Memory B cell (primary cell): ENCODE measurements at regions not wholly inside any gene's neighbourhood (a gene's known extent, or its start where the extent isn't known, plus 50 kb on each side); places are given as distances from the start of the nearest gene placed in this dataset.

Experiments
- ATAC-seq: fragments of 150-1000 bp; cut with Tn5 transposase; 2 replicates; pipeline ENCODE4 v1.10.0; 2021; ENCODE audit warnings: low read depth, mild to moderate bottlenecking, moderate library complexity
- DNase-seq, 2 donors: peaks; one replicate each; pipeline ENCODE4 v3.0.0; 2022; ENCODE audit warnings: low spot score in 2 of 2
- H3K27ac Mint-ChIP-seq: one replicate; pipeline ENCODE4 v1.8.0; 2022; ENCODE audit warnings: mild to moderate bottlenecking, moderate library complexity, mixed read lengths
- H3K27me3 Mint-ChIP-seq: one replicate; pipeline ENCODE4 v1.8.0; 2022; ENCODE audit warnings: mixed read lengths
- H3K36me3 Mint-ChIP-seq: one replicate; pipeline ENCODE4 v1.8.0; 2022; ENCODE audit warnings: mild to moderate bottlenecking, mixed read lengths
- H3K4me1 Mint-ChIP-seq: one replicate; pipeline ENCODE4 v1.8.0; 2022; ENCODE audit warnings: mixed read lengths
- H3K4me3 Mint-ChIP-seq: one replicate; pipeline ENCODE4 v1.8.0; 2022; ENCODE audit warnings: mild to moderate bottlenecking, moderate library complexity, mixed read lengths
- H3K9me3 Mint-ChIP-seq: one replicate; pipeline ENCODE4 v1.8.0; 2022; ENCODE audit warnings: mixed read lengths

GRCh38 chr15:61537337-61537736 is 308.2 kb upstream of the RORA start:
- Mint-ChIP-seq H3K4me3 (no peak overlapping the region), H3K27me3 (peaks cover 7% of the 10 kb centered on the region), H3K27ac (no peak overlapping the region), H3K9me3 (no peaks in the 10 kb centered on the region), H3K36me3 (no peaks in the 10 kb centered on the region), H3K4me1 (no peaks in the 10 kb centered on the region)
- ATAC-seq = no peak
- DNase-seq = no peak

- Mint-ChIP-seq H3K27me3 (peaks cover 7% of the 10 kb centered on the region), H3K9me3 (no peaks in the 10 kb centered on the region), H3K36me3 (no peaks in the 10 kb centered on the region), H3K27ac (no peak overlapping the region), H3K4me1 (no peaks in the 10 kb centered on the region), H3K4me3 (no peak overlapping the region)
- no peak for ATAC-seq
- DNase-seq = no peak
Measured at GRCh38 chr15:61534986-61535385, 305.9 kb upstream of the RORA start.

- H3K9me3 Mint-ChIP-seq = no peaks in the 10 kb centered on the region
- ATAC-seq (no peak), DNase-seq (no peak)
- no peak overlapping the region for H3K4me3 Mint-ChIP-seq
- no peak overlapping the region for H3K27ac Mint-ChIP-seq
- H3K4me1 Mint-ChIP-seq = peaks cover 7% of the 10 kb centered on the region
- H3K36me3 Mint-ChIP-seq = no peaks in the 10 kb centered on the region
- H3K27me3 Mint-ChIP-seq = peaks cover 3% of the 10 kb centered on the region
Measured at GRCh38 chr15:61530769-61531168, 301.7 kb upstream of the RORA start.

DNA sequence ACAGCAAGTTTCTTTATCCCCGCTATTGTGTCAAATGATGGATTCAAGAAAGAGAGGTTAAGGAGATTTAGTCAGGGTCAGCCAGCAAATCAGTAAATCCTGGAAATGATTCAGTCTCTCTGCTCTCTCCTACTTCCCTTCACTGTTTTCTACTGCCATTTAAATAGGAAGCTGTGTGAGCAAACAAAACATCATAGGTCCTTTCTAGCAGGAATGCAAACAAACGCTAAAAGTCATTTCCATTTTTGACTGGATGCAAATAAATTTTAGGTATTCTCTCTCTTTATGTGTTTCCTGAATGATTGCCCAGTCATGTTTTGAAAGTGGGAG is 299.4 kb upstream of the RORA start:
- no peak for ATAC-seq
- Mint-ChIP-seq H3K4me3 (peak overlapping the region; percentile 7), H3K27me3 (peaks cover 1% of the 10 kb centered on the region), H3K9me3 (no peaks in the 10 kb centered on the region), H3K4me1 (peaks cover 13% of the 10 kb centered on the region), H3K36me3 (no peaks in the 10 kb centered on the region), H3K27ac (no peak overlapping the region)
- DNase-seq = no peak

DNA sequence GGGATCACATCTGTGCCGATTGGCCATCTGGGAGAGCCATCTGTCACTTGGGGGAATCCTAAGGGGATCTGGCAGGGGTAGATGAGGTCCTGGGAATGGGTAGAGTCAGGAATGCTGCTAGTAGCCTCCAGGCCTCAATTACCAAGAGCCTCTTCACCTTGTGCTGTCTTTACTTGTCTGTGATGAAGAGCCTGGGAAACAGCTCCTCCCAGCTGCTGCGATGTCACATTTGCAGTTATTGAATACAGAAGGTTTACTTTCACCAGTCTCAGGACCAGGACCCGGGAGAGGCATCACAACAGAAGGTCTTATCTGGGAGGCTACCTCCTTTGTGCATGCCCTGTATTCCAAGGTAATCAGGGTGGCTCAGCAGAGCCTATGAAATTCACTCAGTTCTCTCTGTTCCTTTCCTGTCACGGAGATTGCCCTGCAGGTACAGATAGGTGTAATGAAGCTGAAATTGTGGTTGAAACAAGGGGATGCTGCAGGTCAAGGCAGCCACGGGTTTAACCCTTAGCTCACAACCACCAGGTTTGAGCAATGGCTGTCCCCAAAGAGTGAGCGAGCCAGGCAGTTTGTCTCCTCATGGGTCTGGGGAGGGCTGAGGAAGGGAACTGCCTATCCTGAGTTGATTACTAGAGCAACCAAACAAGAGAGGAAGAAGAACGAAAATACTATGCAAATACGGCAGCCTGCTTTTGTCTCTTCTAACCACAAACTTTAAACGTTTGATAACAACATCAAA is 298.9 kb upstream of the RORA start:
- peaks cover 1% of the 10 kb centered on the region for H3K27me3 Mint-ChIP-seq
- no peaks in the 10 kb centered on the region for H3K9me3 Mint-ChIP-seq
- peaks cover 17% of the 10 kb centered on the region for H3K4me1 Mint-ChIP-seq
- no peaks in the 10 kb centered on the region for H3K36me3 Mint-ChIP-seq
- no peak for DNase-seq
- ATAC-seq = no peak
- H3K4me3 Mint-ChIP-seq = peak overlapping the region; percentile 58
- no peak overlapping the region for H3K27ac Mint-ChIP-seq

GRCh38 chr15:61524545-61524944 is 295.4 kb upstream of the RORA start:
- no peak for DNase-seq
- Mint-ChIP-seq H3K4me3 (no peak overlapping the region), H3K9me3 (no peaks in the 10 kb centered on the region), H3K4me1 (peaks cover 17% of the 10 kb centered on the region), H3K36me3 (no peaks in the 10 kb centered on the region), H3K27me3 (no peaks in the 10 kb centered on the region), H3K27ac (no peak overlapping the region)
- no peak for ATAC-seq

- H3K27ac Mint-ChIP-seq = no peak overlapping the region
- H3K27me3 Mint-ChIP-seq = no peaks in the 10 kb centered on the region
- DNase-seq = no peak
- H3K4me1 Mint-ChIP-seq = peaks cover 17% of the 10 kb centered on the region
- H3K4me3 Mint-ChIP-seq = no peak overlapping the region
- no peaks in the 10 kb centered on the region for H3K36me3 Mint-ChIP-seq
- H3K9me3 Mint-ChIP-seq = no peaks in the 10 kb centered on the region
- no peak for ATAC-seq
Measured at GRCh38 chr15:61524086-61524485, 295.0 kb upstream of the RORA start.

GRCh38 chr15:61522411-61522810 is 293.3 kb upstream of the RORA start:
- peaks cover 10% of the 10 kb centered on the region for H3K4me1 Mint-ChIP-seq
- no peak overlapping the region for H3K27ac Mint-ChIP-seq
- no peaks in the 10 kb centered on the region for H3K27me3 Mint-ChIP-seq
- no peak for DNase-seq
- no peak for ATAC-seq
- no peaks in the 10 kb centered on the region for H3K9me3 Mint-ChIP-seq
- H3K36me3 Mint-ChIP-seq = no peaks in the 10 kb centered on the region
- no peak overlapping the region for H3K4me3 Mint-ChIP-seq

DNA sequence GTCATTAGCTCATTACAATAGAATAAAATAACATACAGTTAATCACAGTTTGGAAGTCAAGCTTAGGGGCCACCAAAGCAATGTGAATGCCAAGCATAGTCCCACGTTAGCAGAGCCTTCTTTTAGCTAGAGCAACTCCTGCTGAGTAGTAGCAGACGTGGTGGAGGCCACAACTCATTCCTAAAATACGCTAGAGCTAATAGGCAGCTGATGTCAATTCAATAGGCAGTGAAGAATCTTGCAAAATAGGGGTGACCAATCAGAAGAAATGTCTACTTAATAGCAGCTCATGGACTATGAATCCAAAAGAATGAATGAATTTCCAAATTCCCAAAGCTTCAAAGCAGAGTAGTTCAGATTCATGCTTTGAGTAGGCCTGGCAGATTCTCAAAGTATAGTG is 292.9 kb upstream of the RORA start:
- Mint-ChIP-seq H3K4me3 (no peak overlapping the region), H3K9me3 (no peaks in the 10 kb centered on the region), H3K36me3 (no peaks in the 10 kb centered on the region), H3K27ac (no peak overlapping the region), H3K27me3 (peaks cover 1% of the 10 kb centered on the region), H3K4me1 (peaks cover 10% of the 10 kb centered on the region)
- ATAC-seq (no peak), DNase-seq (no peak)

DNA sequence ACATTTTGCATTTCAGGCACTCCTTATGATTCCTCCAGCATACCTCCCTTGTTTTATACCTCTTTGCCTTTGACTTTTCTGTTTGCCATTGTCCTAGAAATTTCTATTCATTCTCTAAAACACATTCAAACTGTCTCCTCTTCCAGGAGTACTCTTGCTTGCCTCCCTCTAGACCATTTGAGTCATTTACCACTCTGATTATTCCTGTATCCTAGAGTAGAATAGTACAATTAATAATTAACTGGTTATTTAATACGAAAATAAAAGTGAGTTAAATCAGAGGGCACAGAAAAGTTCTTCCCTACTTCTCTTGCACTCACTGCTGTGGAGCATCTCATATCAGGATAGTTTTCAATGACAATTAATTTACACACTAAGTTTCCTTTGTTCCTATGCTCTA is 290.2 kb upstream of the RORA start:
- no peak for DNase-seq
- no peaks in the 10 kb centered on the region for H3K36me3 Mint-ChIP-seq
- H3K4me3 Mint-ChIP-seq = no peak overlapping the region
- H3K27ac Mint-ChIP-seq = no peak overlapping the region
- H3K9me3 Mint-ChIP-seq = no peaks in the 10 kb centered on the region
- peaks cover 1% of the 10 kb centered on the region for H3K27me3 Mint-ChIP-seq
- H3K4me1 Mint-ChIP-seq = peaks cover 9% of the 10 kb centered on the region
- no peak for ATAC-seq

- Mint-ChIP-seq H3K4me3 (no peak overlapping the region), H3K9me3 (no peaks in the 10 kb centered on the region), H3K27me3 (peaks cover 1% of the 10 kb centered on the region), H3K36me3 (no peaks in the 10 kb centered on the region), H3K4me1 (peaks cover 2% of the 10 kb centered on the region), H3K27ac (no peak overlapping the region)
- DNase-seq (no peak), ATAC-seq (no peak)
Measured at GRCh38 chr15:61518191-61518950, 289.3 kb upstream of the RORA start.

DNA sequence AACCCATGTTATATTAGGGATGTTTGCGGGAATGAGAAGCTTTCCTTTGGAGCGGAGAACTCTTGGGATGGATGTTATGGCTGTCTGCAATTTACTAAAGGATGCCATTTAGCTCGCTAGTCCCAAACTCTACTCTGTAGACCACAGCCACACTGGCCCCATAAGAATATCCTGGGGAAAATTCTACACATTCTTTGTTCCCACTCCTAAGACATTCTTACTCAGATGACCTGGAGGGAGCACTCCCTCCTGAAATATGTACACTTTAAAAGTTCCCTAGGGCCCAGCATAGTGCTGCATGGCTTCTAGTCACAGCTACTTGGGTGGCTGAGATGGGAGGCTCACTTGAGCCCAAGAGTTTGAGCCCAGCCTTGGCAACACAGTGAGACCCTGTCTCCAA is 288.7 kb upstream of the RORA start:
- Mint-ChIP-seq H3K27ac (no peak overlapping the region), H3K27me3 (peaks cover 1% of the 10 kb centered on the region), H3K4me1 (no peaks in the 10 kb centered on the region), H3K9me3 (no peaks in the 10 kb centered on the region), H3K4me3 (no peak overlapping the region), H3K36me3 (no peaks in the 10 kb centered on the region)
- ATAC-seq (no peak), DNase-seq (no peak)

DNA sequence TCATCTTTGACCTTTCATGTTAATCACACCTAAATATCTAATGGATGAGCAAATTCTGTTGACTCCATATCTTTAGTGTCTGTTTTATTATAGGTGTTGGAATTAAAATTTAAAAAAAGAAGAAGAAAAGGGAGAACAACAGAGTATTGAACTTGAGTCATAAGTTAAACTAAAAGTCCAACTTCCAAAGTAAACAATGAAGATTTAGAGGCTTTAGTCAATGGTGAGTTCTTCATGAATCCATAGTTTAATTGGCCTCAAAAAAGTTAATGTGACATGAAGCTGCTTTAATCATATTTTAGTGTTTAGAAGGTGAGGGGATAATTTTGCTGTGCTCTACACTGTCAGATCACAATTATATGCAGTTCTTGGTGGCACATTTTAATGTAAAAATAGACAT is 288.2 kb upstream of the RORA start:
- H3K27me3 Mint-ChIP-seq = peaks cover 1% of the 10 kb centered on the region
- no peak for DNase-seq

DNA sequence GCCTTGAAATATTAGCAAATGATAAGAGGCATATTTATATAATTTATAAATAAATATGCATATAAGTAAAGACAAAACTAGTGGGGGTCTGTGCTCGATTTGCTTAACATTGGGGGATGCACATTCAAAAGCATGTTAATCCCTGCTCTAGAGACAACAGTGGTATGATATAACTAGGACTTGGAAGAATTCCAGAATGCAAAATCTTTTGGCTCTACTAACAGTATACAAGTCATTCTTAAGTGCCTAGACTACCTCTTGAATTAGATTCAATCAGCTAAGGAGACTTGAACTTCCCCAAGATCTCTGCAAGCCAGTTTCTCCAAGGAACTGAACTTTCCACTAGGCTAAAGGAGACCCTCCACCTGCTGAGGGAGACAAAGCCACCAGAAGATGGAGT is 282.7 kb upstream of the RORA start:
- ATAC-seq (no peak), DNase-seq (no peak)
- Mint-ChIP-seq H3K36me3 (no peaks in the 10 kb centered on the region), H3K27ac (no peak overlapping the region), H3K9me3 (no peaks in the 10 kb centered on the region), H3K27me3 (peaks cover 2% of the 10 kb centered on the region), H3K4me1 (no peaks in the 10 kb centered on the region), H3K4me3 (no peak overlapping the region)

More for the DNA sequence above, 288.2 kb upstream of the RORA start:
- ATAC-seq = no peak
- Mint-ChIP-seq H3K27ac (no peak overlapping the region), H3K4me1 (no peaks in the 10 kb centered on the region), H3K36me3 (no peaks in the 10 kb centered on the region), H3K4me3 (no peak overlapping the region), H3K9me3 (no peaks in the 10 kb centered on the region)

- no peaks in the 10 kb centered on the region for H3K4me1 Mint-ChIP-seq
- DNase-seq = no peak
- no peak overlapping the region for H3K4me3 Mint-ChIP-seq
- no peak overlapping the region for H3K27ac Mint-ChIP-seq
- no peaks in the 10 kb centered on the region for H3K9me3 Mint-ChIP-seq
- H3K27me3 Mint-ChIP-seq = peaks cover 2% of the 10 kb centered on the region
- ATAC-seq = no peak
- H3K36me3 Mint-ChIP-seq = no peaks in the 10 kb centered on the region
Measured at GRCh38 chr15:61511089-61511488, 282.0 kb upstream of the RORA start.
